H9 (cell line): ENCODE measurements at regions not wholly inside any gene's neighbourhood (a gene's known extent, or its start where the extent isn't known, plus 50 kb on each side); places are given as distances from the start of the nearest gene placed in this dataset.

ENCODE experiments used
- DNase-seq: peaks from one replicate; pipeline ENCODE4 v3.0.0-alpha.2; 2017
- H2AFZ ChIP-seq: one replicate; pipeline ENCODE4 v1.6.1; 2013; ENCODE audit warnings: mild to moderate bottlenecking, low read length, control low read depth, moderate library complexity
- H2AK5ac ChIP-seq: 2 replicates; pipeline ENCODE4 v1.6.1; 2013; ENCODE audit warnings: low read length, control low read depth, mixed read lengths; ENCODE audit not compliant: insufficient read length
- H2BK120ac ChIP-seq: one replicate; pipeline ENCODE4 v1.6.1; 2013; ENCODE audit warnings: low read depth, mild to moderate bottlenecking, low read length, control low read depth, inconsistent platforms; ENCODE audit not compliant: poor library complexity, severe bottlenecking
- H2BK12ac ChIP-seq: 2 replicates; pipeline ENCODE4 v1.6.1; 2013; ENCODE audit warnings: low read length, control low read depth, mixed read lengths, low read depth; ENCODE audit not compliant: insufficient read length
- H2BK15ac ChIP-seq: 2 replicates; pipeline ENCODE4 v1.6.1; 2013; ENCODE audit warnings: low read depth, low read length, control low read depth
- H2BK20ac ChIP-seq: one replicate; pipeline ENCODE4 v1.6.1; 2013; ENCODE audit warnings: low read depth, mild to moderate bottlenecking, low read length, control low read depth, inconsistent platforms; ENCODE audit not compliant: poor library complexity, severe bottlenecking
- H2BK5ac ChIP-seq: 2 replicates; pipeline ENCODE4 v1.6.1; 2013; ENCODE audit warnings: low read length, control low read depth, mixed read lengths; ENCODE audit not compliant: insufficient read length
- H3K14ac ChIP-seq: 2 replicates; pipeline ENCODE4 v1.6.1; 2013; ENCODE audit warnings: low read length, control low read depth; ENCODE audit not compliant: insufficient read depth
- H3K18ac ChIP-seq: 2 replicates; pipeline ENCODE4 v1.6.1; 2013; ENCODE audit warnings: low read depth, mild to moderate bottlenecking, mixed read lengths, low read length, control low read depth; ENCODE audit not compliant: insufficient read length
- H3K23ac ChIP-seq: 2 replicates; pipeline ENCODE4 v1.6.1; 2013; ENCODE audit warnings: low read length, control low read depth, mixed read lengths, low read depth; ENCODE audit not compliant: insufficient read length
- H3K23me2 ChIP-seq: 2 replicates; pipeline ENCODE4 v1.6.1; 2013; ENCODE audit warnings: low read depth, mild to moderate bottlenecking, mixed read lengths, low read length, control low read depth; ENCODE audit not compliant: insufficient read length, poor library complexity, severe bottlenecking
- H3K27ac ChIP-seq: 2 replicates; pipeline ENCODE4 v1.5.1; 2013; ENCODE audit warnings: low read length, control low read depth, mixed read lengths, low read depth; ENCODE audit not compliant: insufficient read length
- H3K27me3 ChIP-seq: 2 replicates; pipeline ENCODE4 v1.6.1; 2013; ENCODE audit warnings: low read length, control low read depth, inconsistent platforms; ENCODE audit not compliant: insufficient read depth
- H3K4ac ChIP-seq: 2 replicates; pipeline ENCODE4 v1.6.1; 2013; ENCODE audit warnings: low read depth, mild to moderate bottlenecking, control low read depth, inconsistent platforms, low read length, moderate library complexity
- H3K4me1 ChIP-seq: 2 replicates; pipeline ENCODE4 v1.6.1; 2013; ENCODE audit warnings: low read length, control low read depth, inconsistent platforms; ENCODE audit not compliant: insufficient read depth
- H3K4me2 ChIP-seq: 2 replicates; pipeline ENCODE4 v1.6.1; 2013; ENCODE audit warnings: low read length, control low read depth, mixed read lengths; ENCODE audit not compliant: insufficient read length, insufficient read depth
- H3K56ac ChIP-seq: 2 replicates; pipeline ENCODE4 v1.6.1; 2013; ENCODE audit warnings: low read depth, mild to moderate bottlenecking, mixed read lengths, low read length, control low read depth; ENCODE audit not compliant: insufficient read length
- H3K79me1 ChIP-seq: 2 replicates; pipeline ENCODE4 v1.6.1; 2013; ENCODE audit warnings: low read depth, mild to moderate bottlenecking, moderate library complexity, low read length, control low read depth, inconsistent platforms; ENCODE audit not compliant: insufficient read depth, poor library complexity, severe bottlenecking
- H3K79me2 ChIP-seq: 2 replicates; pipeline ENCODE4 v1.6.1; 2013; ENCODE audit warnings: low read length, control low read depth, inconsistent platforms; ENCODE audit not compliant: insufficient read depth
- H3K9ac ChIP-seq: 2 replicates; pipeline ENCODE4 v1.6.1; 2013; ENCODE audit warnings: low read length, control low read depth, mixed read lengths; ENCODE audit not compliant: insufficient read length; ENCODE audit errors: extremely low read depth
- H3K9me3 ChIP-seq: one replicate; pipeline ENCODE4 v1.6.1; 2013; ENCODE audit warnings: low read depth, low read length, inconsistent platforms; ENCODE audit not compliant: control insufficient read depth
- H3T11ph ChIP-seq: one replicate; pipeline ENCODE4 v1.6.1; 2013; ENCODE audit warnings: mild to moderate bottlenecking, low read length, control low read depth, inconsistent platforms
- H4K20me1 ChIP-seq: one replicate; pipeline ENCODE4 v1.6.1; 2013; ENCODE audit not compliant: control insufficient read depth, insufficient read length, insufficient read depth
- H4K5ac ChIP-seq: 2 replicates; pipeline ENCODE4 v1.6.1; 2013; ENCODE audit warnings: low read depth, mild to moderate bottlenecking, mixed read lengths, low read length, control low read depth; ENCODE audit not compliant: insufficient read length
- H4K8ac ChIP-seq: replicated peaks from 2 replicates; pipeline ENCODE4 v1.6.1; 2013; ENCODE audit warnings: low read length, control low read depth, mixed read lengths, low read depth; ENCODE audit not compliant: insufficient read length
- H4K91ac ChIP-seq: 2 replicates; pipeline ENCODE4 v1.6.1; 2013; ENCODE audit warnings: low read depth, mild to moderate bottlenecking, moderate library complexity, mixed read lengths, low read length, control low read depth; ENCODE audit not compliant: insufficient read length
- H3K27ac Mint-ChIP-seq, 3 experiments: 2 replicates in 2 of 3; 3 replicates in 1 of 3; pipeline ENCODE4 v1.8.0; 2020 to 2021; ENCODE audit warnings: mixed read lengths in 3 of 3, mild to moderate bottlenecking in 1 of 3, moderate library complexity in 1 of 3
- H3K27me3 Mint-ChIP-seq: 2 replicates; pipeline ENCODE4 v1.8.0; 2021; ENCODE audit warnings: low read depth, mild to moderate bottlenecking, moderate library complexity, mixed read lengths
- H3K36me3 Mint-ChIP-seq, 3 experiments: 2 replicates in 2 of 3; 3 replicates in 1 of 3; pipeline ENCODE4 v1.8.0; 2020 to 2021; ENCODE audit warnings: low read depth in 3 of 3, mixed read lengths in 3 of 3; ENCODE audit not compliant: insufficient read depth in 1 of 3
- H3K4me1 Mint-ChIP-seq, 2 experiments: 2 replicates each; pipeline ENCODE4 v1.8.0; 2020; ENCODE audit warnings: mixed read lengths in 2 of 2
- H3K4me3 Mint-ChIP-seq, 2 experiments: 2 replicates in 1 of 2; 3 replicates in 1 of 2; pipeline ENCODE4 v1.8.0; 2020 to 2021; ENCODE audit warnings: mild to moderate bottlenecking in 2 of 2, mixed read lengths in 2 of 2, moderate library complexity in 1 of 2
- H3K9me3 Mint-ChIP-seq, 2 experiments: 2 replicates in 1 of 2; 3 replicates in 1 of 2; pipeline ENCODE4 v1.8.0; 2020; ENCODE audit warnings: mild to moderate bottlenecking in 2 of 2, mixed read lengths in 2 of 2, moderate library complexity in 1 of 2
- WGBS: extraction: QIAGEN DNeasy Blood & Tissue Kit; methylation state at CpG from one replicate; pipeline ENCODE4 v1.1.7; 2013; ENCODE audit warnings: missing lambda C conversion rate, low lambda C conversion rate, mixed read lengths; ENCODE audit not compliant: insufficient read length; ENCODE audit errors: extremely low coverage; 5-methylcytosine and 5-hydroxymethylcytosine counted together
- TF ChIP-seq, protein P1 (sequence below): fragments of 200-600 bp; sonication (generic); conservative IDR thresholded peaks from 3 replicates; pipeline ENCODE4 v1.8.0; 2021; ENCODE audit warnings: antibody characterized with exemption, mild to moderate bottlenecking

DNA sequence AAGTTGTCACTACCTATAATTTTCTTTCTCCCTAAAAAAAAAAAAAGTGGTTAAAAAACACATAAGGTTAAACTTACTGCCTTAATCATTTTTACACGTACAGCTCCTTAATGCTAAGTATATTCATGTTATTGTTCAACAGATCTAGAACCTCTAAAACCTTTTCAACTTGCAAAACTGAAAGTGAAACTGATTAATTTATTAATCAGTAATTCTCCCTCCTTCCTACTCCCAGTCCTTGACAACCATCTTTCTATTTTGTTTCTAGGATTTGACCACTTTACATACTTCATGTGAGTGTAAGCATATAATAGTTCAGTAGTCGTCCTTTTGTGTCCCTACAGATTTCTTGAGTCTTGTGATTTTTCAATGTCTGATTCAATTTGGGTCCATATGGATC is 251.4 kb upstream of the KIF2B start:
- peaks cover 0 to 3% of the 10 kb centered on the region in 2 experiments; a peak in 2 of 4 replicates for H3K4me1 Mint-ChIP-seq
- H3K14ac ChIP-seq, result no peak overlapping the region

More for the DNA sequence above, 251.4 kb upstream of the KIF2B start:
- Histone ChIP-seq H2BK120ac (no peak overlapping the region), H3K27me3 (no peaks in the 10 kb centered on the region), H3K9ac (no peak overlapping the region), H2BK12ac (no peak overlapping the region), H4K8ac (no peak overlapping the region), H3K79me1 (no peaks in the 10 kb centered on the region), H3K4ac (no peak overlapping the region), H4K91ac (no peak overlapping the region), H2BK5ac (no peak overlapping the region), H3T11ph (no peak overlapping the region), H3K27ac (no peak overlapping the region), H3K56ac (no peak overlapping the region), H3K9me3 (no peaks in the 10 kb centered on the region), H3K4me2 (no peak overlapping the region), H2BK20ac (no peak overlapping the region), H3K4me1 (no peaks in the 10 kb centered on the region), H2AFZ (no peak overlapping the region), H4K20me1 (no peaks in the 10 kb centered on the region), H3K23ac (no peak overlapping the region), H2AK5ac (no peak overlapping the region), H3K23me2 (no peaks in the 10 kb centered on the region), H4K5ac (no peak overlapping the region), H3K79me2 (no peaks in the 10 kb centered on the region), H2BK15ac (no peak overlapping the region), H3K18ac (no peak overlapping the region)
- Mint-ChIP-seq H3K36me3 (no peaks in the 10 kb centered on the region; a peak in 1 of 7 replicates), H3K9me3 (no peaks in the 10 kb centered on the region), H3K27me3 (no peaks in the 10 kb centered on the region), H3K4me3 (no peak overlapping the region), H3K27ac (no peak overlapping the region)
- TF ChIP-seq, protein P1, sequence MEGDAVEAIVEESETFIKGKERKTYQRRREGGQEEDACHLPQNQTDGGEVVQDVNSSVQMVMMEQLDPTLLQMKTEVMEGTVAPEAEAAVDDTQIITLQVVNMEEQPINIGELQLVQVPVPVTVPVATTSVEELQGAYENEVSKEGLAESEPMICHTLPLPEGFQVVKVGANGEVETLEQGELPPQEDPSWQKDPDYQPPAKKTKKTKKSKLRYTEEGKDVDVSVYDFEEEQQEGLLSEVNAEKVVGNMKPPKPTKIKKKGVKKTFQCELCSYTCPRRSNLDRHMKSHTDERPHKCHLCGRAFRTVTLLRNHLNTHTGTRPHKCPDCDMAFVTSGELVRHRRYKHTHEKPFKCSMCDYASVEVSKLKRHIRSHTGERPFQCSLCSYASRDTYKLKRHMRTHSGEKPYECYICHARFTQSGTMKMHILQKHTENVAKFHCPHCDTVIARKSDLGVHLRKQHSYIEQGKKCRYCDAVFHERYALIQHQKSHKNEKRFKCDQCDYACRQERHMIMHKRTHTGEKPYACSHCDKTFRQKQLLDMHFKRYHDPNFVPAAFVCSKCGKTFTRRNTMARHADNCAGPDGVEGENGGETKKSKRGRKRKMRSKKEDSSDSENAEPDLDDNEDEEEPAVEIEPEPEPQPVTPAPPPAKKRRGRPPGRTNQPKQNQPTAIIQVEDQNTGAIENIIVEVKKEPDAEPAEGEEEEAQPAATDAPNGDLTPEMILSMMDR, result no peak
- no CpG with 5 or more reads among the region's 2 CpGs for WGBS
- no peak for DNase-seq
